Naive thymus-derived CD4-positive, alpha-beta T cell (primary cell): ENCODE measurements at regions not wholly inside any gene's neighbourhood (a gene's known extent, or its start where the extent isn't known, plus 50 kb on each side); places are given as distances from the start of the nearest gene placed in this dataset.
"Not testable (repeated sequence)": the region's sequence is repeated elsewhere in the genome, so short reads cannot be mapped to it uniquely, and the experiment has no call there.

Experiments
- ATAC-seq: fragments of 150-1000 bp; cut with Tn5 transposase; 2 replicates; pipeline ENCODE4 v1.10.0; 2021; ENCODE audit warnings: mild to moderate bottlenecking, moderate library complexity
- CTCF ChIA-PET: fragments of 350-600 bp; sonication (Branson Sonifier 250); formaldehyde crosslinking; loops from one replicate; lab custom pipeline; 2021; ENCODE audit warnings: antibody characterized with exemption; lab: Charles Lee
- POLR2A ChIA-PET: fragments of 350-600 bp; sonication (Branson Sonifier 250); formaldehyde crosslinking; loops from one replicate; lab custom pipeline; 2021; ENCODE audit warnings: antibody characterized with exemption, inconsistent platforms; lab: Charles Lee
- DNase-seq, 9 donors: peaks; one replicate each; pipeline versions ENCODE4 v3.0.0 to v3.0.0-alpha.2; 2020 to 2022; ENCODE audit warnings: mixed read lengths in 1 of 9
- H3K27ac ChIP-seq: one replicate; pipeline ENCODE4 v1.7.0; 2013; ENCODE audit warnings: mild to moderate bottlenecking, low read depth, low read length, moderate library complexity
- H3K27me3 ChIP-seq, 2 donors: one replicate each; pipeline ENCODE4 v1.7.0; 2013; ENCODE audit warnings: low read length in 2 of 2, mild to moderate bottlenecking in 2 of 2, moderate library complexity in 2 of 2; ENCODE audit not compliant: control insufficient read depth in 2 of 2, insufficient read depth in 2 of 2
- H3K36me3 ChIP-seq, 3 experiments: 1 replicate in 2 of 3; 2 replicates in 1 of 3; pipeline ENCODE4 v1.7.0; 2013; ENCODE audit warnings: low read length in 3 of 3, mild to moderate bottlenecking in 3 of 3, moderate library complexity in 1 of 3; ENCODE audit not compliant: insufficient read depth in 3 of 3, control insufficient read depth in 2 of 3
- H3K4me1 ChIP-seq, 2 donors: one replicate each; pipeline ENCODE4 v1.7.0; 2013; ENCODE audit warnings: low read length in 2 of 2, mild to moderate bottlenecking in 2 of 2, moderate library complexity in 1 of 2; ENCODE audit not compliant: control insufficient read depth in 2 of 2, insufficient read depth in 2 of 2
- H3K4me3 ChIP-seq: 2 replicates; pipeline ENCODE4 v1.7.0; 2013; ENCODE audit warnings: mild to moderate bottlenecking, low read length
- H3K9me3 ChIP-seq, 3 experiments: 1 replicate in 2 of 3; 2 replicates in 1 of 3; pipeline ENCODE4 v1.7.0; 2013; ENCODE audit warnings: low read length in 3 of 3; ENCODE audit not compliant: control insufficient read depth in 2 of 3
- H3K27ac Mint-ChIP-seq, 9 donors: one replicate each; pipeline ENCODE4 v1.8.0; 2020 to 2022; ENCODE audit warnings: mixed read lengths in 9 of 9, mild to moderate bottlenecking in 8 of 9, moderate library complexity in 5 of 9, inconsistent platforms in 2 of 9
- H3K27me3 Mint-ChIP-seq, 5 donors: one replicate each; pipeline ENCODE4 v1.8.0; 2021 to 2022; ENCODE audit warnings: mixed read lengths in 5 of 5, mild to moderate bottlenecking in 1 of 5
- H3K36me3 Mint-ChIP-seq, 5 donors: one replicate each; pipeline ENCODE4 v1.8.0; 2020 to 2022; ENCODE audit warnings: mixed read lengths in 5 of 5, mild to moderate bottlenecking in 3 of 5, inconsistent platforms in 1 of 5
- H3K4me1 Mint-ChIP-seq, 7 donors: one replicate each; pipeline ENCODE4 v1.8.0; 2020 to 2022; ENCODE audit warnings: mixed read lengths in 7 of 7, mild to moderate bottlenecking in 3 of 7, inconsistent platforms in 1 of 7
- H3K4me3 Mint-ChIP-seq, 10 donors: one replicate each; pipeline ENCODE4 v1.8.0; 2020 to 2022; ENCODE audit warnings: mild to moderate bottlenecking in 10 of 10, mixed read lengths in 10 of 10, moderate library complexity in 6 of 10, inconsistent platforms in 2 of 10
- H3K9me3 Mint-ChIP-seq, 11 donors: one replicate each; pipeline ENCODE4 v1.8.0; 2020 to 2022; ENCODE audit warnings: mixed read lengths in 11 of 11, mild to moderate bottlenecking in 4 of 11, inconsistent platforms in 1 of 11, moderate library complexity in 1 of 11
- intact Hi-C, 2 donors: fragments of 100-400 bp; cut with micrococcal nuclease; formaldehyde crosslinking; loops; one replicate each; pipeline ENCODE4 v1.15.1; 2023

DNA sequence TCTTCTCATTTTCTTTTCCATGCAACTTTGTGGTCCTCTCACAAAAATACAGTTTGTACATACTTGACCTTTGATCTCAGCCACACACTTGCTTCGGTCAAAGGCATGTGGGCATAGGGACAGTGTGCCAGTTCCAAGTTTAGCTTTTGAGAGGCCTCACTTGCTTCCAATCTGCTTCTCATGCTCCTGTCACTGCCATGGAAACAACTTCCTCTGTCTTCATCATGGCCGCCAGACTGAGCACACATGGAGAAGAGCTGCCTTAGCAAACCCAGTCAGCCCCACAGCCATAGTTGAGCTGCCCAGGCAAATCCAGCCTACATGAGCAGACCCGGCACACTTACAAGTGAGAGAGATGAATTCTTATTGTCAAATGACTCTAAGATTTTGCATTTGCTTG is 138.2 kb upstream of the TUSC1 start:
- H3K9me3 Mint-ChIP-seq = peaks cover 0 to 28% (median 4%) of the 10 kb centered on the region in 11 donors
- ChIA-PET CTCF (no interaction called here), POLR2A (no interaction called here)
- H3K27ac Mint-ChIP-seq = no peak overlapping the region
- H3K36me3 Mint-ChIP-seq = no peaks in the 10 kb centered on the region
- H3K4me3 Mint-ChIP-seq = no peak overlapping the region
- ATAC-seq (no peak), DNase-seq (no peak)
- H3K27me3 ChIP-seq = no peaks in the 10 kb centered on the region
- H3K27me3 Mint-ChIP-seq = no peaks in the 10 kb centered on the region
- H3K4me1 Mint-ChIP-seq = peaks cover 0 to 2% (median 0%) of the 10 kb centered on the region in 7 donors
- H3K36me3 ChIP-seq = no peaks in the 10 kb centered on the region
- no peaks in the 10 kb centered on the region for H3K9me3 ChIP-seq
- intact Hi-C loops = no loop called here
- H3K4me1 ChIP-seq = no peaks in the 10 kb centered on the region
- no peak overlapping the region for H3K4me3 ChIP-seq
- no peak overlapping the region for H3K27ac ChIP-seq

- no peaks in the 10 kb centered on the region for H3K4me1 Mint-ChIP-seq
- peaks cover 0 to 24% (median 10%) of the 10 kb centered on the region in 11 donors for H3K9me3 Mint-ChIP-seq
- POLR2A ChIA-PET = no interaction called here
- H3K4me3 Mint-ChIP-seq = no peak overlapping the region
- H3K36me3 Mint-ChIP-seq = no peaks in the 10 kb centered on the region
- CTCF ChIA-PET = no interaction called here
- Histone ChIP-seq H3K27ac (no peak overlapping the region), H3K4me1 (no peaks in the 10 kb centered on the region), H3K36me3 (no peaks in the 10 kb centered on the region), H3K4me3 (no peak overlapping the region), H3K27me3 (no peaks in the 10 kb centered on the region), H3K9me3 (no peaks in the 10 kb centered on the region)
- H3K27me3 Mint-ChIP-seq = no peaks in the 10 kb centered on the region
- intact Hi-C loops = no loop called here
- ATAC-seq = no peak
- DNase-seq = no peak
- H3K27ac Mint-ChIP-seq = no peak overlapping the region
These were observed 135.8 kb upstream of the TUSC1 start for GRCh38 chr9:25814023-25814422.

DNA sequence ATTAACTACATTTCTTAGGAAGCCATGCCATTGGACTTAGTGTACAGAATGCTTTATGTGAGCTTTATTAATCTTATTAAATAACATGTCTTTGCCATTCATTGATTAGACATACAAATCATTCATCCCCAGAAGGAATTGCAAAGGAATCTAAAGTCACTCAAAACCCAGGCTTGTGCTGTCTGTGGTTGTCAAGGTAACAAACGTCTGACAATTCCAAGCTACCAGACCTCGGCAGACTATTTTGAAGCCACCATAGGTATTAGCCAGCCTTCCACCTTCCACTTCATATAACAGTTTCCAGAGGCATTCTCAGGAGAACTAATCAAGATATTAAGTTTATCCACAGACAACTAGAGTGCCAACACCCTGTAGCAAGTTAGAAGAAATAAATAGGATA is 135.2 kb upstream of the TUSC1 start:
- no peaks in the 10 kb centered on the region for H3K36me3 ChIP-seq
- no peak overlapping the region for H3K4me3 ChIP-seq
- peaks cover 0 to 27% (median 10%) of the 10 kb centered on the region in 11 donors for H3K9me3 Mint-ChIP-seq
- intact Hi-C loops = no loop called here
- no peaks in the 10 kb centered on the region for H3K27me3 ChIP-seq
- ChIA-PET POLR2A (no interaction called here), CTCF (no interaction called here)
- H3K9me3 ChIP-seq = no peaks in the 10 kb centered on the region
- ATAC-seq (no peak), DNase-seq (no peak)
- no peaks in the 10 kb centered on the region for H3K27me3 Mint-ChIP-seq
- H3K27ac Mint-ChIP-seq = no peak overlapping the region
- no peak overlapping the region for H3K27ac ChIP-seq
- H3K4me1 Mint-ChIP-seq = no peaks in the 10 kb centered on the region
- H3K4me1 ChIP-seq = no peaks in the 10 kb centered on the region
- H3K4me3 Mint-ChIP-seq = no peak overlapping the region
- H3K36me3 Mint-ChIP-seq = no peaks in the 10 kb centered on the region

DNA sequence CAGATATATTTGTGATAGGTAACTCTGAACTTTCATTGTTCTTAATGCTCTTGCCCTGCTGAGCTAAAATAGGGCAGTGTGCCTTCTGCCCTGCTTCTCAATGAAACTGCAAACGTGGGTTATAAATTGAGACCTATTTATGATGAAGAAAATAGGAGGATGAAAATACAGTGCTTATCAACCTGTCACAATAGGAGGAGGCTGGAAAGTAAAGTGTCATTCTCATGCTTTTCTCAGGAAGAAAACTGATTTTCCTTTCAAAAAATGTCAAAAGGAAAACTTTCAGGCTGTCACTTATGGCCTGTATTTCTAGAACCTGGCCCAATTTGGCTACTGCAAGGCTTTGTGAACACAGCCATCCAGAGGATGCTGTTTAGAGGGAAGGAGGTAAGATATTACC is 130.3 kb upstream of the TUSC1 start:
- H3K27me3 ChIP-seq = no peaks in the 10 kb centered on the region
- CTCF ChIA-PET = no interaction called here
- H3K4me1 ChIP-seq = no peaks in the 10 kb centered on the region
- H3K4me3 ChIP-seq = no peak overlapping the region
- peaks cover 0 to 5% (median 0%) of the 10 kb centered on the region in 5 donors for H3K36me3 Mint-ChIP-seq
- no peak overlapping the region for H3K4me3 Mint-ChIP-seq
- no peaks in the 10 kb centered on the region for H3K27me3 Mint-ChIP-seq
- no peak for DNase-seq
- peaks cover 0 to 5% (median 0%) of the 10 kb centered on the region in 3 experiments for H3K9me3 ChIP-seq
- no peaks in the 10 kb centered on the region for H3K36me3 ChIP-seq
- peaks cover 10 to 46% (median 19%) of the 10 kb centered on the region in 11 donors for H3K9me3 Mint-ChIP-seq
- H3K27ac Mint-ChIP-seq = no peak overlapping the region
- H3K27ac ChIP-seq = no peak overlapping the region
- no peaks in the 10 kb centered on the region for H3K4me1 Mint-ChIP-seq
- intact Hi-C loops = no loop called here
- ATAC-seq = no peak
- POLR2A ChIA-PET = no interaction called here

GRCh38 chr9:25804856-25805255 is 126.6 kb upstream of the TUSC1 start:
- no peak for DNase-seq
- Mint-ChIP-seq H3K27me3 (no peaks in the 10 kb centered on the region), H3K9me3 (peaks cover 7 to 31% (median 20%) of the 10 kb centered on the region in 11 donors), H3K36me3 (peaks cover 0 to 5% (median 0%) of the 10 kb centered on the region in 5 donors), H3K27ac (no peak overlapping the region), H3K4me3 (no peak overlapping the region), H3K4me1 (no peaks in the 10 kb centered on the region)
- intact Hi-C loops = no loop called here
- no peaks in the 10 kb centered on the region for H3K27me3 ChIP-seq
- H3K27ac ChIP-seq = no peak overlapping the region
- ChIA-PET CTCF (no interaction called here), POLR2A (interaction anchor here (0.7 to 1.0 kb wide), 2 partner anchors 19 to 78 kb away, joined by 3 to 4 read pairs; no protein-coding TSS in a partner anchor)
- peaks cover 0 to 5% (median 0%) of the 10 kb centered on the region in 3 experiments for H3K9me3 ChIP-seq
- ATAC-seq = no peak
- no peaks in the 10 kb centered on the region for H3K4me1 ChIP-seq
- no peaks in the 10 kb centered on the region for H3K36me3 ChIP-seq
- H3K4me3 ChIP-seq = no peak overlapping the region

GRCh38 chr9:25801989-25802388 is 123.7 kb upstream of the TUSC1 start:
- ATAC-seq, H3K4me3 ChIP-seq, intact Hi-C loops, H3K27me3 ChIP-seq, H3K27me3 Mint-ChIP-seq, H3K4me1 ChIP-seq, H3K27ac Mint-ChIP-seq, POLR2A ChIA-PET, H3K4me3 Mint-ChIP-seq, H3K27ac ChIP-seq, H3K36me3 ChIP-seq, H3K36me3 Mint-ChIP-seq, DNase-seq, H3K9me3 ChIP-seq, H3K4me1 Mint-ChIP-seq, CTCF ChIA-PET: not testable (repeated sequence)
- peaks cover 13 to 32% (median 18%) of the 10 kb centered on the region in 11 donors for H3K9me3 Mint-ChIP-seq

DNA sequence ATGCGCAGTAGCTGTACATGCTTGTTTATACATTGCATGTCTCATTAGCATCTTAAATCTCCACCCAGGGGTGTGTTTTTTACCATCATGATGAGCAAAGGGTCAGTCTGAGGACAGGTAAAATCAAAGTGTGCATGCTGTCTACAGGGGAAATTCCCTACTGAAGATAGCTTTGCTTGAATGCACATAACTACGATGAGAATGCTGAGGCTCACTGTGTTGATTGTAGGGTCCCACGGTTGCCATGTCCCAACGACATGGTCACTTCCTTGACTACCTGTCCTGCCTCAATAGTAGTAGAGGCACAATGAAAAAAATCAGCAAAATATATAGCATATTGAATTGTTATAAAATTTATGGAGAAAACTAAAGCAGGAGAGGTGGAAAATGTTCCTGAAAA is 95.6 kb upstream of the TUSC1 start:
- no peak overlapping the region for H3K27ac Mint-ChIP-seq
- H3K27me3 ChIP-seq = no peaks in the 10 kb centered on the region
- H3K4me1 Mint-ChIP-seq = no peaks in the 10 kb centered on the region
- H3K4me3 ChIP-seq = no peak overlapping the region
- intact Hi-C loops = loop anchor here in 1 of 2 donors (10.0 kb wide), 1 partner anchor 139 kb away; no protein-coding TSS in a partner anchor
- H3K27ac ChIP-seq = no peak overlapping the region
- H3K36me3 ChIP-seq = no peaks in the 10 kb centered on the region
- CTCF ChIA-PET = no interaction called here
- no peak overlapping the region for H3K4me3 Mint-ChIP-seq
- no peaks in the 10 kb centered on the region for H3K27me3 Mint-ChIP-seq
- POLR2A ChIA-PET = no interaction called here
- DNase-seq (no peak), ATAC-seq (no peak)
- H3K36me3 Mint-ChIP-seq = no peaks in the 10 kb centered on the region
- H3K9me3 ChIP-seq = peaks cover 0 to under 1% (median 0%) of the 10 kb centered on the region in 3 experiments
- H3K4me1 ChIP-seq = no peaks in the 10 kb centered on the region
- H3K9me3 Mint-ChIP-seq = peaks cover 0 to 39% (median 8%) of the 10 kb centered on the region in 11 donors
